ENCODE measurements at regions not wholly inside any gene's neighbourhood (a gene's known extent, or its start where the extent isn't known, plus 50 kb on each side); places are given as distances from the start of the nearest gene placed in this dataset.

DNA sequence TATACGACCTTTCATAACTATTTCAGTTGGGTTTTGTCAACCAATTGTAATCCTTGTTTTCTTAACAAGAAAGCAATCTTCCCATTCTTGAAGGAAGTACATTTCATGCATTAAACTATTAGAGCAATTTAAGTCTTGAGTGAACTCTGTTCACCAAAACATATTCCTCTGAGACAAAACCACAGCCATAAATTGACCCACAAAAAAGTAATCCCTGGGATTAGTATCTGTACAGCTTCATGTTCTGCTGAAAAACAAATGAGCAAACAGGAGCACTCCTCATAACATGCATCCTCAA is 207.0 kb upstream of the PDE5A start:
- H3K4me3 ChIP-seq (ENCODE audit: low read depth, low read length), result no peak overlapping the region
- TF ChIP-seq, protein P1, sequence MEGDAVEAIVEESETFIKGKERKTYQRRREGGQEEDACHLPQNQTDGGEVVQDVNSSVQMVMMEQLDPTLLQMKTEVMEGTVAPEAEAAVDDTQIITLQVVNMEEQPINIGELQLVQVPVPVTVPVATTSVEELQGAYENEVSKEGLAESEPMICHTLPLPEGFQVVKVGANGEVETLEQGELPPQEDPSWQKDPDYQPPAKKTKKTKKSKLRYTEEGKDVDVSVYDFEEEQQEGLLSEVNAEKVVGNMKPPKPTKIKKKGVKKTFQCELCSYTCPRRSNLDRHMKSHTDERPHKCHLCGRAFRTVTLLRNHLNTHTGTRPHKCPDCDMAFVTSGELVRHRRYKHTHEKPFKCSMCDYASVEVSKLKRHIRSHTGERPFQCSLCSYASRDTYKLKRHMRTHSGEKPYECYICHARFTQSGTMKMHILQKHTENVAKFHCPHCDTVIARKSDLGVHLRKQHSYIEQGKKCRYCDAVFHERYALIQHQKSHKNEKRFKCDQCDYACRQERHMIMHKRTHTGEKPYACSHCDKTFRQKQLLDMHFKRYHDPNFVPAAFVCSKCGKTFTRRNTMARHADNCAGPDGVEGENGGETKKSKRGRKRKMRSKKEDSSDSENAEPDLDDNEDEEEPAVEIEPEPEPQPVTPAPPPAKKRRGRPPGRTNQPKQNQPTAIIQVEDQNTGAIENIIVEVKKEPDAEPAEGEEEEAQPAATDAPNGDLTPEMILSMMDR (IDR thresholded peaks at IDR 0.05; ENCODE audit: insufficient read depth, low read depth, low read length), result no peak
- peak; percentile 97 for DNase-seq (ENCODE audit: low read depth)

DNA sequence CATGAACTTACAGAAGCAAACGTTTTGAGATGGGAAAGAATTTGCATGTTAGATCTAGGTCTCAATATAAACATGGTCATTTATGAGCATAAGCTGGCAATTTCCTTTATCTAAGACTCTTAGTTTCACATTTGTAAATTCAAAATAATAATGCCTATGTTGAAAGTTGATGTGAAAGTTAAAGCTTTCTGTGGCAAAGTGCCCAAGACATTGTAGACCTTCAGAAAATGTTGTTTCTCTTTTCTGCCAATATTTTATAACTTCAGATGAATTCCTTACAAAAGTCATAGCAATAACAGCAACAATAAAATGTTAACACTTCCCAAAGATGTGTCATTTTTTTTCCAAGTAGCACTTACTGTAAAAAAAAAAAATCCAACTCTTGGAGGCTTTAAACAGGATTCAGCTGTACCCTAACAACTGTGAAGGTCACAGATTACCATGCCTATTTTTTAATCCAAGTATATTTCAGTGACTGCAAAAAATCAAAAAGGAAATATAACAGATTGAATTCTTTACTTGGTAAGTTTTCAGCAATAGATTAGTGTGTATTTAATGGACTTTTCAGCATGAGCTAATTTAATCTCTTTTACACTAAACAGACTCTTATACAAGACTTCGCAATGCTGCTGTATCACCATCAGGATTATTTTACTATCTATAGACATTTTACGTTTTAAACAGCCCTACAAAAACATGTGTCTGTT is 206.5 kb upstream of the PDE5A start:
- DNase-seq (ENCODE audit: low read depth), result peak; percentile 47
- TF ChIP-seq, protein P1 (IDR thresholded peaks at IDR 0.05; ENCODE audit: insufficient read depth, low read depth, low read length), result no peak
- H3K4me3 ChIP-seq (ENCODE audit: low read depth, low read length), result no peak overlapping the region

DNA sequence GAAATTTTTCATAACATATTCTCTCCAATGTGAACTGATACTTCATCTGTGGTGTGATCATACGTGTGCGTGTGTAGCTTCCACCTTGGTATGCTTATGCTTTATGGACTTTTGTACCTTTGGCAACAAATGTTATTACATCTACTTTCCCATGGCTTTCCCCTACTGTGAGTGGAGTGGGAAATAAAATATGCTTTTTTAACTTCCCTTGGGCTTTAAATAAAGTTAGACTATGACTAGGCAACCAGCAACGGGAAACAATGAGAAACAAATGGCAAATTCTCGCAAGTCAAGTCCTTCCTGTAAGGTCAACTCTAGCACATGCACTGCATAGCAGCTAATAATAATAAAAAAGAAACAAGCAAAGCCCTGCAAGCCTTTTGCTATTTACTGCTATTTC is 205.0 kb upstream of the PDE5A start:
- TF ChIP-seq, protein P1 (IDR thresholded peaks at IDR 0.05; ENCODE audit: insufficient read depth, low read depth, low read length), result no peak
- no peak for DNase-seq (ENCODE audit: low read depth)
- no peak overlapping the region for H3K4me3 ChIP-seq (ENCODE audit: low read depth, low read length)

DNA sequence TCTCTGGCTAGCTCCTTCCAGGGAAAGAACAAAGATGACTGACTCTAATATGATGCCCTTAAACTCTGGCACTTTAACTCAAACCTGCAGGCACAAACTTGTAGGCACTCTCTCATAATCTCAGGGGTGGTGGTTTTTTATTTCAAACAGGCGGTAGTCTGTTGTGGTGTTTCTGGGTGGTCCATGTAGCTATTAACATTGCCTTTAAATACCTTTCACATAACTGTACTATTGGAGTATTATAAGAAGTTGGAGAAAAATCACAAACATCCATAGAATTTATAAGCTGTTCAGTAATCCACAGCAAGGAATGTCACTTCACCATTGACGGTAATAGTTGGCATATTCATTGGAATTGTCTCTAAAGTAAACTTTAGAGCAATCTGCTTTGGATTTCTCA is 204.2 kb upstream of the PDE5A start:
- H3K4me3 ChIP-seq (ENCODE audit: low read depth, low read length), result no peak overlapping the region
- TF ChIP-seq, protein P1 (IDR thresholded peaks at IDR 0.05; ENCODE audit: insufficient read depth, low read depth, low read length), result no peak
- no peak for DNase-seq (ENCODE audit: low read depth)

DNA sequence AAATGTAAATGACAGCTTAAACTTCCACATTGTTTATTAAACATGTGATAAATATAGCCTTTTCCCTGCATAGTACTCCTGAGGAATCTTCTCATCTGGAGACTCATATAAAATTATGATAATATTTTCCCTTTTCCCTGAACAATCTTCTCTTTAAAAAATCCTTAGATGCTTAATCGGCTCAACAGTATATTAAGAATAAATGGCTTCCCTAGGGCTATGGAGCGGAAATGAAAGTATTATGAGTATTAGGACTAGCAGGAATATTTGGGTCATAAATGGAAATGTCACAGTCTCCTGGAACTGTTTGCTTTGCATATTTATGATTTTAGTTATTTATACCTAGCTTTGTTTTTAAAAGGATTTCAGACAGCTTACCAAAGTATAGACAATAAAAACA is 200.7 kb upstream of the PDE5A start:
- no peak for DNase-seq (ENCODE audit: low read depth)
- TF ChIP-seq, protein P1 (IDR thresholded peaks at IDR 0.05; ENCODE audit: insufficient read depth, low read depth, low read length), result no peak

DNA sequence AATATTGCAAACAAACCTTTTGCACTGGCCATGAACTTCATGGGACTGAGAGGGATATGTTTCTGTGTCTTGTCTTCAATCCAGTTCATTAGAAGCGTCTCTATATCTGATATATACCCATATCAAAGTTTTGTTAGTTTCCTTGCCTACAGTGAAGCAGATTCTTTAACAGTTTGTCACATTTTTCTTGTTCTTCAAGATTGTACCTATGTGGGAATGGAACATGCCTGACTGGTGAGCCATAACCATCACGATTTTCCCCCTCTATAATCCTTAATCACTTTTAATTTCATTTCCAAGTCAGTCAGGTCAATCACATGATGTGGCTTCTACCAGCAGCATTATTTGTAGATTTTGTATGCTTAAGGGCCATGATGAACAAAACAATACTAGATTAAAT is 197.1 kb upstream of the PDE5A start:
- DNase-seq (ENCODE audit: low read depth), result no peak
- TF ChIP-seq, protein P1 (IDR thresholded peaks at IDR 0.05; ENCODE audit: insufficient read depth, low read depth, low read length), result no peak

More for the DNA sequence above, 200.7 kb upstream of the PDE5A start:
- H3K4me3 ChIP-seq (ENCODE audit: low read depth, low read length), result no peak overlapping the region

DNA sequence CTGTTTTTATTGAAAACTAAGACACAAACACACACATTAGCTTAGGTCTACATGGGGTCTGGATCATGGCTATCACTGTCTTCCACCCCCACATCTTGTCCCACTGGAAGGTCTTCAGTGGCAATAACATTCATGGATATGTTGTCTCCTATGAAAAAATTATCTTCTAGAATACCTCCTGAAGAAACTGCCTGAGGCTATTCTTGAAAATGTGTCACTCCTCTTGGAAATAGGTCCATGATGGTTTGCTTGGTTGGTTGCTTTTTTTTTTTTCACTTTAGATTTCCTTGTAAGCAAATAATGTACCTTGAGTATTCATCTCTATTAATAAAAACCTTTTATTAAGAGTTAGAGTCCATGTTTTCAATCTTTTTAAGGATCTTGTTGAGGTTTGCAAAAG is 195.3 kb upstream of the PDE5A start:
- H3K4me3 ChIP-seq (ENCODE audit: low read depth, low read length), result no peak overlapping the region
- TF ChIP-seq, protein P1 (IDR thresholded peaks at IDR 0.05; ENCODE audit: insufficient read depth, low read depth, low read length), result no peak
- no peak for DNase-seq (ENCODE audit: low read depth)

More for the DNA sequence above, 197.1 kb upstream of the PDE5A start:
- H3K4me3 ChIP-seq (ENCODE audit: low read depth, low read length), result no peak overlapping the region
